IMR-90 (cell line): ENCODE measurements at regions not wholly inside any gene's neighbourhood (a gene's known extent, or its start where the extent isn't known, plus 50 kb on each side); places are given as distances from the start of the nearest gene placed in this dataset.

ENCODE experiments used
- ATAC-seq: fragments of 200-7000 bp; cut with Tn5 transposase; 2 replicates; pipeline ENCODE4 v1.9.1; 2020; ENCODE audit warnings: low read depth, mild to moderate bottlenecking, moderate library complexity
- BruUV-seq: library from RNA; stranded (reverse); fragments of 400-500 nt; replicated peaks from 2 replicates; lab custom pipeline; 2021; lab: Mats Ljungman, UMichigan
- CTCF ChIA-PET: fragments of 300-600 bp; formaldehyde crosslinking; extraction: SDS; loops from one replicate; lab custom pipeline; 2021; ENCODE audit warnings: antibody characterized with exemption; lab: Yijun Ruan, JAX
- POLR2A ChIA-PET: fragments of 300-600 bp; sonication (Branson Sonifier 250); formaldehyde crosslinking; loops from one replicate; lab custom pipeline; 2022; ENCODE audit warnings: antibody characterized with exemption; ENCODE audit not compliant: unreplicated experiment; lab: Charles Lee
- DNase-seq: peaks from one replicate; pipeline ENCODE4 v3.0.0; 2013
- H2AFZ ChIP-seq: replicated peaks from 2 replicates; pipeline ENCODE3; 2013; ENCODE audit warnings: low read length, mild to moderate bottlenecking; ENCODE audit not compliant: poor library complexity
- H2AK5ac ChIP-seq: 2 replicates; pipeline ENCODE4 v1.6.1; 2013; ENCODE audit warnings: low read depth, low read length, inconsistent platforms
- H2AK9ac ChIP-seq: replicated peaks from 2 replicates; pipeline ENCODE3; 2013; ENCODE audit warnings: mild to moderate bottlenecking, low read depth, low read length, moderate library complexity; ENCODE audit not compliant: poor library complexity
- H2BK120ac ChIP-seq: 2 replicates; pipeline ENCODE4 v1.6.1; 2013; ENCODE audit warnings: low read depth, low read length, inconsistent platforms
- H2BK15ac ChIP-seq: 3 replicates; pipeline ENCODE4 v1.6.1; 2013; ENCODE audit warnings: low read depth, low read length, inconsistent platforms
- H2BK20ac ChIP-seq: 2 replicates; pipeline ENCODE4 v1.6.1; 2013; ENCODE audit warnings: low read depth, mild to moderate bottlenecking, inconsistent platforms, low read length, moderate library complexity
- H2BK5ac ChIP-seq: 2 replicates; pipeline ENCODE4 v1.6.1; 2013; ENCODE audit warnings: mild to moderate bottlenecking, low read depth, low read length, inconsistent platforms; ENCODE audit not compliant: poor library complexity, severe bottlenecking
- H3K14ac ChIP-seq: replicated peaks from 2 replicates; pipeline ENCODE4 v1.6.1; 2013; ENCODE audit warnings: low read depth, low read length, inconsistent platforms
- H3K18ac ChIP-seq: 2 replicates; pipeline ENCODE4 v1.6.1; 2013; ENCODE audit warnings: low read depth, low read length, control low read depth
- H3K23ac ChIP-seq: 2 replicates; pipeline ENCODE4 v1.6.1; 2013; ENCODE audit warnings: low read depth, low read length, inconsistent platforms
- H3K27ac ChIP-seq: 2 replicates; pipeline ENCODE4 v1.5.1; 2013; ENCODE audit warnings: mild to moderate bottlenecking, control low read depth, low read length; ENCODE audit not compliant: insufficient read depth
- H3K27me3 ChIP-seq: 2 replicates; pipeline ENCODE4 v1.6.1; 2013; ENCODE audit warnings: low read length; ENCODE audit not compliant: control insufficient read depth, insufficient read depth
- H3K36me3 ChIP-seq: 2 replicates; pipeline ENCODE4 v1.6.1; 2013; ENCODE audit warnings: low read length, mixed read lengths; ENCODE audit not compliant: control insufficient read depth, insufficient read depth
- H3K4ac ChIP-seq: 2 replicates; pipeline ENCODE4 v1.6.1; 2013; ENCODE audit warnings: low read depth, low read length, inconsistent platforms
- H3K4me1 ChIP-seq: 2 replicates; pipeline ENCODE4 v1.6.1; 2013; ENCODE audit warnings: low read length, mixed read lengths; ENCODE audit not compliant: control insufficient read depth, insufficient read depth
- H3K4me2 ChIP-seq: 2 replicates; pipeline ENCODE4 v1.6.1; 2013; ENCODE audit warnings: low read depth, mild to moderate bottlenecking, control low read depth, low read length, moderate library complexity
- H3K4me3 ChIP-seq: 2 replicates; pipeline ENCODE4 v1.5.1; 2013; ENCODE audit warnings: low read depth, mild to moderate bottlenecking, control low read depth, low read length, moderate library complexity; ENCODE audit not compliant: insufficient read depth
- H3K56ac ChIP-seq: 2 replicates; pipeline ENCODE4 v1.6.1; 2013; ENCODE audit warnings: low read length, inconsistent platforms; ENCODE audit not compliant: insufficient read depth; ENCODE audit errors: extremely low read depth
- H3K79me1 ChIP-seq, 2 experiments: 2 replicates each; pipeline ENCODE4 v1.6.1; 2013; ENCODE audit warnings: low read length in 2 of 2, inconsistent platforms in 1 of 2, low read depth in 1 of 2
- H3K9ac ChIP-seq: 2 replicates; pipeline ENCODE4 v1.6.1; 2013; ENCODE audit warnings: low read depth, low read length, control low read depth
- H3K9me1 ChIP-seq: 2 replicates; pipeline ENCODE4 v1.6.1; 2013; ENCODE audit warnings: low read length, inconsistent platforms; ENCODE audit not compliant: insufficient read depth
- H3K9me3 ChIP-seq: 2 replicates; pipeline ENCODE4 v1.6.1; 2013; ENCODE audit warnings: low read length; ENCODE audit not compliant: control insufficient read depth, insufficient read depth
- H4K20me1 ChIP-seq: 2 replicates; pipeline ENCODE4 v1.6.1; 2013; ENCODE audit warnings: low read length, inconsistent platforms; ENCODE audit not compliant: insufficient read depth
- H4K5ac ChIP-seq: 2 replicates; pipeline ENCODE4 v1.6.1; 2013; ENCODE audit warnings: mild to moderate bottlenecking, low read depth, low read length, control low read depth
- H4K8ac ChIP-seq, 2 experiments: 2 replicates each; pipeline ENCODE4 v1.6.1; 2013; ENCODE audit warnings: low read depth in 2 of 2, low read length in 2 of 2, control low read depth in 1 of 2, inconsistent platforms in 1 of 2
- H4K91ac ChIP-seq: 2 replicates; pipeline ENCODE4 v1.6.1; 2013; ENCODE audit warnings: low read depth, low read length, inconsistent platforms; ENCODE audit not compliant: insufficient read depth
- BHLHE40 ChIP-seq: fragments of 150-350 bp; IDR thresholded peaks from 2 replicates; pipeline ENCODE4 v1.6.1; 2016; ENCODE audit warnings: mild to moderate bottlenecking, low read depth, low read length
- FOS ChIP-seq: fragments of 150-350 bp; IDR thresholded peaks from 2 replicates; pipeline ENCODE4 v1.6.1; 2016; ENCODE audit warnings: low read depth, low read length
- MAFK ChIP-seq: IDR thresholded peaks from 2 replicates; pipeline ENCODE4 v1.6.1; 2012; ENCODE audit warnings: low read depth, low read length, improper control_type of control experiment
- MAZ ChIP-seq: IDR thresholded peaks from 2 replicates; pipeline ENCODE4 v1.6.1; 2012; ENCODE audit warnings: low read depth, mild to moderate bottlenecking, low read length, improper control_type of control experiment, moderate library complexity, borderline replicate concordance
- NFE2L2 ChIP-seq: fragments of 150-350 bp; IDR thresholded peaks from 2 replicates; pipeline ENCODE4 v1.6.1; 2016; ENCODE audit warnings: low read depth, mild to moderate bottlenecking, low read length
- RAD21 ChIP-seq: IDR thresholded peaks from 2 replicates; pipeline ENCODE4 v1.6.1; 2012; ENCODE audit warnings: low read length, improper control_type of control experiment
- RCOR1 ChIP-seq: IDR thresholded peaks from 2 replicates; pipeline ENCODE4 v1.6.1; 2012; ENCODE audit warnings: mild to moderate bottlenecking, low read length, improper control_type of control experiment; ENCODE audit not compliant: insufficient replicate concordance
- SMC3 ChIP-seq: fragments of 150-350 bp; IDR thresholded peaks from 2 replicates; pipeline ENCODE4 v1.6.1; 2016; ENCODE audit warnings: low read depth, mild to moderate bottlenecking, antibody characterized with exemption, low read length, moderate library complexity
- WGBS, 2 experiments: methylation state at CpG; one replicate each; pipeline versions ENCODE4 v1.1.5 to v1.1.7; 2013; ENCODE audit warnings: missing lambda C conversion rate in 2 of 2; ENCODE audit not compliant: insufficient read length in 1 of 2; ENCODE audit errors: extremely low coverage in 2 of 2; 5-methylcytosine and 5-hydroxymethylcytosine counted together
- dilution Hi-C: fragments of 300-500 bp; cut with HindIII; formaldehyde crosslinking; loops from one replicate; pipeline ENCODE4 v1.14.3; 2018; ENCODE audit warnings: low sequenced_read_pairs; ENCODE audit not compliant: unreplicated experiment
- in situ Hi-C: fragments of 300-500 bp; cut with MboI; formaldehyde crosslinking; loops from 3 replicates; pipeline ENCODE4 v1.14.3; 2019; ENCODE audit warnings: low sequenced_read_pairs, inconsistent platforms, mixed read lengths
- intact Hi-C: fragments of 100-400 bp; cut with micrococcal nuclease; formaldehyde crosslinking; loops from 2 replicates; pipeline ENCODE4 v1.10.0; 2022
- TF ChIP-seq, protein P1 (sequence below): conservative IDR thresholded peaks from 2 replicates; pipeline ENCODE4 v1.5.1; 2012; ENCODE audit warnings: mild to moderate bottlenecking, low read depth, low read length, improper control_type of control experiment

DNA sequence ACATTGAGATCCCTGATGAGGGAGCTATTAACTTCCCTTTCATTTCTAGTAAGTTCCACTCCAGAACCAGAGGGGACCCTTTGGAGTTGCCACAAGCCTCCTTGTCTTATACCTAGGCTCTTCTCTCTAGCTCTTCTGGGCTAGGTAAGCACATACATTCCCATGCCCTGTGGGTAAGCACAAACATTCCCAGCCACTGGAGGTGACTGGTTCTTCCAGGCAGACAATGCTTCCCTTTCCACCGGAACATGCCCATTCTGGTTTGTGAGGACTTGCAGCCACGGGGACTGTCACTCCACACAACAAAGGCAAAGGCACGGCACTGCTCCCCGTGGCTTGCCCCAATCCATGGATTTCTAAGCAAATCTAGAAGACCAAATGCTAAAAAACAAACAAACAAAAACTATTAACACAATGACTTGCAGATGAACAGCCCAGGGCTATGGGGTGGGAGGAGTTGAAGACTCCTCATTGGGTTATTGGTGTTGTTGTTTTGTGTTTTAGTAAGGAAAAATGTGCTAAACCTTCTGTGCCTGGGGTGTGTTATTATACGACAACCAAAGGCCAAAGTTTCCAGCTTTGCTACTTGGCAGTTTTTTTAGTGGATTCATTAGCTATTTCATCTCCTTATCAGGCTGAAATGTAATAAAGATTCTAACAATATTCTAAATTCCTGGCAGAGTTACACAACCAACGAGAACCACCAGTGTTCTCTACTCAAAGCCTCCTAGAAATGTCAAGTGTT lies 276.2 kb downstream of the SYK start:
- Histone ChIP-seq H3K9ac (no peak overlapping the region), H3K4me3 (no peak overlapping the region), H2BK15ac (peak overlapping the region; percentile 51; the same call in 1 of the 3 replicates), H3K18ac (peak overlapping the region; percentile 57), H3K4me1 (peaks cover 9% of the 10 kb centered on the region), H2AK9ac (no peak overlapping the region), H3K23ac (no peak overlapping the region), H3K56ac (no peak overlapping the region), H3K27ac (no peak overlapping the region), H3K9me3 (no peaks in the 10 kb centered on the region), H3K27me3 (no peaks in the 10 kb centered on the region), H2BK120ac (peak overlapping the region; percentile 11; the same call in 1 of the 2 replicates), H4K5ac (peak overlapping the region; percentile 7; the same call in 1 of the 2 replicates), H4K20me1 (no peaks in the 10 kb centered on the region), H2AK5ac (peak overlapping the region; percentile 49), H4K8ac (peak overlapping the region in 1 of 2 experiments; percentile 19; a peak in 1 of 4 replicates), H3K9me1 (0 out of 2 replicates have a peak, but pooled peaks cover 3% of the 10 kb centered on the region), H2BK20ac (no peak overlapping the region), H3K4ac (peak overlapping the region; percentile 53; the same call in 1 of the 2 replicates), H3K4me2 (no peak overlapping the region), H3K14ac (0 out of 2 replicates have a peak overlapping the region, but pooled peaks have one; percentile 21), H2AFZ (no peak overlapping the region), H3K36me3 (no peaks in the 10 kb centered on the region), H2BK5ac (no peak overlapping the region), H4K91ac (peak overlapping the region; percentile 48; the same call in 1 of the 2 replicates), H3K79me1 (no peaks in the 10 kb centered on the region)
- ChIA-PET POLR2A (interaction anchor here (0.5 kb wide), 1 partner anchor 346 kb away, joined by 3 read pairs; no protein-coding TSS in a partner anchor), CTCF (no interaction called here)
- in situ Hi-C loops = no loop called here
- dilution Hi-C loops = no loop called here
- no peak for DNase-seq
- TF ChIP-seq, protein P1, sequence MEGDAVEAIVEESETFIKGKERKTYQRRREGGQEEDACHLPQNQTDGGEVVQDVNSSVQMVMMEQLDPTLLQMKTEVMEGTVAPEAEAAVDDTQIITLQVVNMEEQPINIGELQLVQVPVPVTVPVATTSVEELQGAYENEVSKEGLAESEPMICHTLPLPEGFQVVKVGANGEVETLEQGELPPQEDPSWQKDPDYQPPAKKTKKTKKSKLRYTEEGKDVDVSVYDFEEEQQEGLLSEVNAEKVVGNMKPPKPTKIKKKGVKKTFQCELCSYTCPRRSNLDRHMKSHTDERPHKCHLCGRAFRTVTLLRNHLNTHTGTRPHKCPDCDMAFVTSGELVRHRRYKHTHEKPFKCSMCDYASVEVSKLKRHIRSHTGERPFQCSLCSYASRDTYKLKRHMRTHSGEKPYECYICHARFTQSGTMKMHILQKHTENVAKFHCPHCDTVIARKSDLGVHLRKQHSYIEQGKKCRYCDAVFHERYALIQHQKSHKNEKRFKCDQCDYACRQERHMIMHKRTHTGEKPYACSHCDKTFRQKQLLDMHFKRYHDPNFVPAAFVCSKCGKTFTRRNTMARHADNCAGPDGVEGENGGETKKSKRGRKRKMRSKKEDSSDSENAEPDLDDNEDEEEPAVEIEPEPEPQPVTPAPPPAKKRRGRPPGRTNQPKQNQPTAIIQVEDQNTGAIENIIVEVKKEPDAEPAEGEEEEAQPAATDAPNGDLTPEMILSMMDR = no peak
- TF ChIP-seq RCOR1 (no peak), BHLHE40 (no peak), MAFK (no peak), NFE2L2 (no peak), MAZ (no peak), FOS (no peak), RAD21 (no peak), SMC3 (no peak)
- no peak for ATAC-seq
- no TSS peak for BruUV-seq
- intact Hi-C loops = loop anchor here (2.0 kb wide), 1 partner anchor 21 kb away; no protein-coding TSS in a partner anchor
- WGBS, 2 experiments = 100% methylated on average over 1 of the region's 6 CpGs; no CpG with 5 or more reads in 1 of the 2 experiments
